HEK293 (cell line): ENCODE measurements at regions not wholly inside any gene's neighbourhood (a gene's known extent, or its start where the extent isn't known, plus 50 kb on each side); places are given as distances from the start of the nearest gene placed in this dataset.
A peak's percentile ranks its signal among the peaks of the same experiment; 100 is the strongest.

Experiments used
- CTCF ChIA-PET: fragments of 350-600 bp; formaldehyde crosslinking; extraction: SDS; loops from one replicate; lab custom pipeline; 2021; ENCODE audit warnings: antibody characterized with exemption; lab: Yijun Ruan, JAX
- POLR2A ChIA-PET: fragments of 300-600 bp; formaldehyde crosslinking; extraction: SDS; loops from one replicate; lab custom pipeline; 2020; ENCODE audit warnings: antibody characterized with exemption, inconsistent platforms; lab: Yijun Ruan, JAX
- H3K27ac ChIP-seq: fragments of 200-500 bp; sonication (Bioruptor generic); 2 replicates; pipeline ENCODE4 v1.5.1; 2014; ENCODE audit warnings: low read depth, low read length, control low read depth, inconsistent platforms; ENCODE audit errors: extremely low read depth
- H3K36me3 ChIP-seq, 2 experiments: fragments of 200-500 bp in 1 of 2; sonication (Bioruptor generic) in 1 of 2; 1 replicate in 1 of 2; 2 replicates in 1 of 2; pipeline ENCODE4 v1.5.1; 2014 to 2017; ENCODE audit warnings: inconsistent platforms in 2 of 2, low read length in 2 of 2; ENCODE audit not compliant: control insufficient read depth in 2 of 2, insufficient read depth in 1 of 2
- H3K4me1 ChIP-seq: fragments of 200-500 bp; sonication (Bioruptor generic); 2 replicates; pipeline ENCODE4 v1.5.1; 2014; ENCODE audit warnings: mild to moderate bottlenecking, low read length, inconsistent platforms; ENCODE audit not compliant: control insufficient read depth, insufficient read depth
- H3K4me3 ChIP-seq: 2 replicates; pipeline ENCODE4 v1.5.1; 2011; ENCODE audit warnings: low read depth, mild to moderate bottlenecking, control low read depth, low read length, moderate library complexity
- H3K9me3 ChIP-seq: fragments of 200-500 bp; sonication (Bioruptor generic); 2 replicates; pipeline ENCODE4 v1.5.1; 2014; ENCODE audit warnings: low read depth, low read length, inconsistent platforms; ENCODE audit not compliant: control insufficient read depth, insufficient read depth
- BCL11B ChIP-seq: fragments of 450-650 bp; formaldehyde crosslinking; IDR thresholded peaks from 2 replicates; pipeline ENCODE4 v1.5.1; 2016; ENCODE audit warnings: low read depth, missing biosample characterization, missing genetic modification characterization
- BCL6B ChIP-seq: fragments of 450-650 bp; formaldehyde crosslinking; IDR thresholded peaks from 2 replicates; pipeline ENCODE4 v1.5.1; 2017; ENCODE audit warnings: missing biosample characterization, missing genetic modification characterization
- GFI1B ChIP-seq: fragments of 450-650 bp; formaldehyde crosslinking; IDR thresholded peaks from 2 replicates; pipeline ENCODE4 v1.5.1; 2016; ENCODE audit warnings: missing biosample characterization, missing genetic modification characterization
- SCRT2 ChIP-seq: fragments of 450-650 bp; formaldehyde crosslinking; IDR thresholded peaks from 2 replicates; pipeline ENCODE4 v1.5.1; 2016; ENCODE audit warnings: missing biosample characterization, missing genetic modification characterization
- TSHZ1 ChIP-seq: fragments of 450-650 bp; formaldehyde crosslinking; IDR thresholded peaks from 2 replicates; pipeline ENCODE4 v1.5.1; 2016; ENCODE audit warnings: missing biosample characterization, missing genetic modification characterization, borderline replicate concordance
- WT1 ChIP-seq: fragments of 450-650 bp; formaldehyde crosslinking; IDR thresholded peaks from 2 replicates; pipeline ENCODE4 v1.5.1; 2016; ENCODE audit warnings: missing biosample characterization, missing genetic modification characterization
- ZBTB1 ChIP-seq: fragments of 450-650 bp; formaldehyde crosslinking; IDR thresholded peaks from 2 replicates; pipeline ENCODE4 v1.5.1; 2016; ENCODE audit warnings: missing biosample characterization, missing genetic modification characterization
- ZIC2 ChIP-seq: fragments of 450-650 bp; formaldehyde crosslinking; IDR thresholded peaks from 2 replicates; pipeline ENCODE4 v1.5.1; 2016; ENCODE audit warnings: missing biosample characterization, missing genetic modification characterization
- ZNF184 ChIP-seq: fragments of 450-650 bp; IDR thresholded peaks from 2 replicates; pipeline ENCODE4 v1.5.1; 2018; ENCODE audit warnings: missing biosample characterization, mild to moderate bottlenecking, missing genetic modification characterization
- ZNF366 ChIP-seq: fragments of 450-650 bp; formaldehyde crosslinking; conservative IDR thresholded peaks from 2 replicates; pipeline ENCODE4 v1.5.1; 2016; ENCODE audit warnings: missing biosample characterization, missing genetic modification characterization
- ZNF433 ChIP-seq: fragments of 450-650 bp; formaldehyde crosslinking; IDR thresholded peaks from 2 replicates; pipeline ENCODE4 v1.5.1; 2016; ENCODE audit warnings: missing biosample characterization, missing genetic modification characterization, low read depth
- ZNF513 ChIP-seq: fragments of 450-650 bp; IDR thresholded peaks from 2 replicates; pipeline ENCODE4 v1.5.1; 2018; ENCODE audit warnings: missing biosample characterization, missing genetic modification characterization
- ZNF544 ChIP-seq: fragments of 450-650 bp; formaldehyde crosslinking; IDR thresholded peaks from 2 replicates; pipeline ENCODE4 v1.5.0; 2017; ENCODE audit warnings: missing biosample characterization, missing genetic modification characterization
- ZNF548 ChIP-seq: fragments of 450-650 bp; formaldehyde crosslinking; IDR thresholded peaks from 2 replicates; pipeline ENCODE4 v1.5.1; 2016; ENCODE audit warnings: missing biosample characterization, missing genetic modification characterization
- ZNF660 ChIP-seq: fragments of 450-650 bp; IDR thresholded peaks from 2 replicates; pipeline ENCODE4 v1.5.1; 2018; ENCODE audit warnings: missing biosample characterization, mild to moderate bottlenecking, missing genetic modification characterization
- ZNF707 ChIP-seq: fragments of 450-650 bp; formaldehyde crosslinking; IDR thresholded peaks from 2 replicates; pipeline ENCODE4 v1.5.1; 2016; ENCODE audit warnings: missing biosample characterization, missing genetic modification characterization
- ZNF776 ChIP-seq: fragments of 450-650 bp; formaldehyde crosslinking; IDR thresholded peaks from 2 replicates; pipeline ENCODE4 v1.5.0; 2017; ENCODE audit warnings: missing biosample characterization, missing genetic modification characterization, borderline replicate concordance
- ZNF785 ChIP-seq: fragments of 450-650 bp; formaldehyde crosslinking; IDR thresholded peaks from 2 replicates; pipeline ENCODE4 v1.5.1; 2016; ENCODE audit warnings: missing biosample characterization, missing genetic modification characterization
- ZNF791 ChIP-seq: fragments of 450-650 bp; formaldehyde crosslinking; IDR thresholded peaks from 2 replicates; pipeline ENCODE4 v1.5.1; 2016; ENCODE audit warnings: missing biosample characterization, missing genetic modification characterization
- ZSCAN5A ChIP-seq: fragments of 450-650 bp; formaldehyde crosslinking; IDR thresholded peaks from 2 replicates; pipeline ENCODE4 v1.5.1; 2016; ENCODE audit warnings: missing biosample characterization, missing genetic modification characterization
- ZXDB ChIP-seq: fragments of 450-650 bp; formaldehyde crosslinking; IDR thresholded peaks from 2 replicates; pipeline ENCODE4 v1.5.1; 2016; ENCODE audit warnings: missing biosample characterization, missing genetic modification characterization

GRCh38 chr10:78623578-78624215, 445.1 kb upstream of the ZMIZ1 start (continued):
- TF ChIP-seq ZNF660 (peak; percentile 73; the same call in 1 of the 2 replicates), TSHZ1 (0 out of 2 replicates have a peak, but pooled peaks have one; percentile 17), ZNF433 (tag by site-specific recombination) (no peak), ZNF707 (tag by site-specific recombination) (no peak), ZNF366 (tag by site-specific recombination) (no peak), SCRT2 (tag by site-specific recombination) (no peak), ZNF513 (tag by site-specific recombination) (no peak), ZNF184 (tag by site-specific recombination) (no peak; the same call in 1 of the 2 replicates), GFI1B (tag by site-specific recombination) (no peak)

GRCh38 chr10:78624791-78625190, 444.0 kb upstream of the ZMIZ1 start:
- ChIA-PET POLR2A (no interaction called here), CTCF (interaction anchor here (0.6 to 0.7 kb wide), 2 partner anchors 31 to 321 kb away, joined by 4 to 7 read pairs; no protein-coding TSS in a partner anchor)
- H3K4me3 ChIP-seq: no peak overlapping the region
- H3K9me3 ChIP-seq: no peaks in the 10 kb centered on the region
- H3K4me1 ChIP-seq: peaks cover 3% of the 10 kb centered on the region
- TF ChIP-seq ZXDB (tag by site-specific recombination) (no peak), ZBTB1 (tag by site-specific recombination) (no peak), ZNF776 (no peak), ZNF791 (tag by site-specific recombination) (no peak), WT1 (tag by site-specific recombination) (no peak), ZNF544 (tag by site-specific recombination) (no peak), ZNF785 (tag by site-specific recombination) (no peak), ZIC2 (tag by site-specific recombination) (no peak), ZSCAN5A (no peak), BCL6B (tag by site-specific recombination) (no peak), ZNF548 (tag by site-specific recombination) (no peak), BCL11B (tag by site-specific recombination) (no peak)
- H3K27ac ChIP-seq: no peak overlapping the region
- no peaks in the 10 kb centered on the region for H3K36me3 ChIP-seq
